Thoracic aorta (tissue), 2 donors: ENCODE measurements at regions not wholly inside any gene's neighbourhood (a gene's known extent, or its start where the extent isn't known, plus 50 kb on each side); places are given as distances from the start of the nearest gene placed in this dataset.
"Not testable (repeated sequence)": the region's sequence is repeated elsewhere in the genome, so short reads cannot be mapped to it uniquely, and the experiment has no call there.

Experiments
- ATAC-seq: fragments of 150-250 bp; one replicate; pipeline ENCODE4 v1.8.0; 2017; ENCODE audit warnings: low read depth; ENCODE audit not compliant: insufficient number of reproducible peaks, low FRiP score
- DNase-seq: peaks from one replicate; pipeline ENCODE4 v3.0.0-alpha.2; 2020; ENCODE audit warnings: low spot score
- H3K27ac ChIP-seq, 2 donors: fragments of 200-600 bp; sonication (generic); 1 replicate in 1 of 2; 2 replicates in 1 of 2; pipeline ENCODE4 v1.5.1; 2016; ENCODE audit warnings: mild to moderate bottlenecking in 2 of 2, moderate library complexity in 2 of 2
- H3K27me3 ChIP-seq: fragments of 200-600 bp; sonication (generic); replicated peaks from 2 replicates; pipeline ENCODE4 v1.6.0; 2016; ENCODE audit warnings: mild to moderate bottlenecking; ENCODE audit not compliant: insufficient read depth
- H3K36me3 ChIP-seq: fragments of 200-600 bp; sonication (generic); one replicate; pipeline ENCODE4 v1.5.1; 2016
- H3K4me1 ChIP-seq, 2 donors: fragments of 200-600 bp; sonication (generic); 1 replicate in 1 of 2; 2 replicates in 1 of 2; pipeline versions ENCODE4 v1.5.1 to v1.6.0; 2016; ENCODE audit warnings: low read depth in 2 of 2, mild to moderate bottlenecking in 1 of 2; ENCODE audit not compliant: control insufficient read depth in 1 of 2
- H3K4me3 ChIP-seq: fragments of 200-600 bp; sonication (generic); 2 replicates; pipeline ENCODE4 v1.5.1; 2016; ENCODE audit warnings: mild to moderate bottlenecking
- H3K9me3 ChIP-seq: fragments of 200-600 bp; sonication (generic); 2 replicates; pipeline ENCODE4 v1.5.1; 2016
- CTCF ChIP-seq: fragments of 200-600 bp; sonication (generic); IDR thresholded peaks from one replicate; pipeline ENCODE4 v1.5.1; 2019; ENCODE audit warnings: antibody characterized with exemption

GRCh38 chr2:224171226-224171625 lies 132.1 kb upstream of the SERPINE2 start:
- Histone ChIP-seq H3K36me3 (no peaks in the 10 kb centered on the region), H3K9me3 (no peaks in the 10 kb centered on the region), H3K4me1 (no peaks in the 10 kb centered on the region), H3K4me3 (no peak overlapping the region), H3K27ac (no peak overlapping the region), H3K27me3 (no peaks in the 10 kb centered on the region)
- DNase-seq (no peak), ATAC-seq (no peak)
- no peak for TF ChIP-seq CTCF

GRCh38 chr2:224169847-224170246 lies 130.8 kb upstream of the SERPINE2 start:
- DNase-seq (no peak), ATAC-seq (no peak)
- H3K27me3 ChIP-seq: no peaks in the 10 kb centered on the region
- H3K4me1 ChIP-seq: no peaks in the 10 kb centered on the region
- TF ChIP-seq CTCF: no peak
- H3K9me3 ChIP-seq: no peaks in the 10 kb centered on the region
- H3K4me3 ChIP-seq: no peak overlapping the region
- H3K36me3 ChIP-seq: no peaks in the 10 kb centered on the region
- no peak overlapping the region for H3K27ac ChIP-seq

GRCh38 chr2:224167781-224168180 lies 128.7 kb upstream of the SERPINE2 start:
- ATAC-seq, H3K27ac ChIP-seq, H3K9me3 ChIP-seq, H3K4me1 ChIP-seq, H3K36me3 ChIP-seq, H3K27me3 ChIP-seq, H3K4me3 ChIP-seq, DNase-seq: not testable (repeated sequence)

GRCh38 chr2:224166654-224167053 lies 127.6 kb upstream of the SERPINE2 start:
- Histone ChIP-seq H3K36me3 (no peaks in the 10 kb centered on the region), H3K9me3 (no peaks in the 10 kb centered on the region), H3K27me3 (no peaks in the 10 kb centered on the region), H3K27ac (no peak overlapping the region), H3K4me3 (no peak overlapping the region), H3K4me1 (no peaks in the 10 kb centered on the region)
- DNase-seq (no peak), ATAC-seq (no peak)
- TF ChIP-seq CTCF: no peak

- TF ChIP-seq CTCF: no peak
- no peaks in the 10 kb centered on the region for H3K9me3 ChIP-seq
- ATAC-seq: no peak
- no peaks in the 10 kb centered on the region for H3K27me3 ChIP-seq
- no peak for DNase-seq
- H3K4me1 ChIP-seq: peaks cover 0 to 6% of the 10 kb centered on the region in 2 donors
- H3K4me3 ChIP-seq: no peak overlapping the region
- no peaks in the 10 kb centered on the region for H3K36me3 ChIP-seq
- no peak overlapping the region for H3K27ac ChIP-seq
Measured at GRCh38 chr2:224165901-224166319, 126.8 kb upstream of the SERPINE2 start.

- no peak for TF ChIP-seq CTCF
- Histone ChIP-seq H3K27me3 (no peaks in the 10 kb centered on the region), H3K4me1 (peaks cover 0 to 9% of the 10 kb centered on the region in 2 donors), H3K27ac (peak overlapping the region in 1 of 2 donors; percentile 19), H3K36me3 (no peaks in the 10 kb centered on the region), H3K4me3 (no peak overlapping the region), H3K9me3 (no peaks in the 10 kb centered on the region)
- ATAC-seq (no peak), DNase-seq (no peak)
Measured at GRCh38 chr2:224163566-224164307, 124.7 kb upstream of the SERPINE2 start.
